ENCODE measurements at regions not wholly inside any gene's neighbourhood (a gene's known extent, or its start where the extent isn't known, plus 50 kb on each side); places are given as distances from the start of the nearest gene placed in this dataset.

- TF ChIP-seq CTCF (IDR thresholded peaks at IDR 0.05) (no peak), POLR2A (IDR thresholded peaks at IDR 0.05) (no peak)
Observed at GRCh38 chr12:41819948-41820347, 324.7 kb downstream of the GXYLT1 start.
